Stimulated activated CD8-positive, alpha-beta memory T cell treated with anti-CD3 and anti-CD28 coated beads, Interleukin-7, amount 100 ng/mL, for 48 hours (primary cell): ENCODE measurements at regions not wholly inside any gene's neighbourhood (a gene's known extent, or its start where the extent isn't known, plus 50 kb on each side); places are given as distances from the start of the nearest gene placed in this dataset.
"Not testable (repeated sequence)": the region's sequence is repeated elsewhere in the genome, so short reads cannot be mapped to it uniquely, and the experiment has no call there.

Experiments used
- DNase-seq, 2 donors: peaks; one replicate each; pipeline ENCODE4 v3.0.0-alpha.2; 2020; ENCODE audit warnings: low read depth in 1 of 2; ENCODE audit errors: extremely low read depth in 1 of 2

DNA sequence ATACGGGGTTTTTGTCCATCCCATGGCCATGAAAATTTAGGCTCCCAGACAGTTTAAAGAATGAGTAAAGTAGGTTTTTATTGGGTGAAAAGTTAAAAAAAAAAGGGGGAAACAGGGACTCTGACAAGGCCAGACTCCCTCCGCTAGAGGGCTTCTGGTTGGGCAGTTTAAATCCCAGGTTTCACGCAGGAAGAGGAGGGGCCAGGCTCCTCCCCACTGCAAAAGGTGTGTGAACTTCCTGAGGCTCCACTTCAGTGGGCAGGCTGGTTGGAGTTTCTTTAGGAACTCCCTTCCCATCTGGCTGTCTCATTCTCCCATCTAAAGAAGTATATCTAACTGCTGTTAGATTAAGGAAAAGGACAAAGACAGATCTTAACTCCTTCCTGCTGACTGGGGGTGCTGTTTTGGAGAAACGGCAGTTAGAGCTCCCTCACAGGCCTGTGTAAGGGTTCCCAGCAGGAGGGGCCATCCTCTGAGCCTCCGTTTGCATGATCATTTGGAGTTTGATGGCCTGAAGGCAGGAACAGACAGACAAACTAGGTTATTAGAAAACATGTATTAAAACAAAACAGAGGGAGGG is 1160.7 kb downstream of the CNTNAP5 start:
- no peak for DNase-seq

DNA sequence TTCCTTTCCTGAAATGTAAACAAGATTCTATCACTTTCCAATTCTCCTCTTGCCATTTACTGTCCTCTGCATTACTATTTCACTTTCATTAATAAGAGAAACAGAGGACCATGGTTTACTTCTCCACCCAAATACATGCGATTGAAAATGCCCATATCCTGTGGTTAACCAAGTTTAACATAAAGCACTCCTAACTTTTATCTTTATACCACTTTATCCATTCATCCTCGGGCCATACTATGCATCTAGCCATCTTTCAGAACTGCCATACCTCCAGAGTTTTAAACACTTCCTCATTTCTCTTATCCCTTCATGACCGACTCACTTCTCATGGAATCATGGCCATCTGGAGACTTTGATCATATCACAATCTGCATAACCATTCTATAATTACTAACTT is 1182.3 kb downstream of the CNTNAP5 start:
- DNase-seq = no peak

DNA sequence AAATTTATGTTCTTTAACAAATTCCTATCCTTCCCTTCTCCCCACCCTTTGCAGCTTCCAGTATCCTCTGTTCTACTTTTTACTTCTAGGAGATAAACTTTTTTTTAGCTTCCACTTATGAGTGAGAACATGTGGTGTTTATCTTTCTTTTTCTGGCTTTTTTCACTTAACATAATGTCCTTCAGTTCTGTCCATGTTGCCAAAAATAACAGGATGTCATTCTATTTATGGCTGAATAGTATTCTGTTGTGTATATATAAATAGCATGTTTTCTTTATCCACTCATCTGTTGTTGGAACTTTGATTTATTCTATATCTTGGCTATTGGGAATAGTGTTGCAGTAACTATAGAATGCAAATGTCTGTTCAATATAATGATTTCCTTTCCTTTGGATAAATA is 1191.2 kb downstream of the CNTNAP5 start:
- no peak for DNase-seq

DNA sequence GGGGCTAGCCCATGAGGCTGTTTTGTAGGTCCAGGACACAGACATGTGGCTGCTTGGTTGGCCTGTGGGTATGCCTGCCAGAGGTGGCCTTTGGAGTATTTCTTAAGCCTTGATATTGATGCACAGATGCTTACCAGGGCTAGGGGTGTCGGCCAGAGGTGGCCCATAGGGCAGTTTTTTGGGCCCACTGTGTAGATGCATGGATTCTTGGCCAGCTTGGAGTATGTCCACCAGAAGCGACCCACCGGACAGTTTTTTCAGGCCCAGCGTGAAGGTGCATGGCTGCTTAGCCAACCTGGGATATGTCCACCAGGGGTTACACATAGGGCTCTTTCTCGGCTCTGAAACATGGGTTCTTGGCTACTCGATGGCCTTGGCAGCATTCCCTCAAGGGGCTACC is 1199.1 kb downstream of the CNTNAP5 start:
- DNase-seq = no peak

DNA sequence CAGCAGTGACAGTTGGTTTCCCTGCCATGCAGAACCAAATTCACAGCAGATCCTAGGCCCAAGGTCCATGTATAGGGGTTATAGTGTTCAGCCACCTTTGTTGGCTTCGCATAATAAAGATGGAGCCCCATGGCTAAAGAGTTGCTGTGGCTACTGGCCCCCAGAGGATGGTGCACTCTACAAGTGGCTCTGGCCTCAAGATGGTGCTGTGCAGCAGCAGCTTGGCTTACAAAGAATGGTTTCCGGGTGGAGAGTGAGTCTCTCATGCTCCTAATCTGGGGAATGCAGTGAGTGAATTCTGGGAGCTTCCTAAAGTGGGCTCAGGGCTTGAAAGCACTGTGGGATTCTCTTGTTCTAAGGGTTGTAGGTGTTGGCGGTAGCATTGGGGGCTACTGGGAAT is 1199.7 kb downstream of the CNTNAP5 start:
- DNase-seq = no peak

DNA sequence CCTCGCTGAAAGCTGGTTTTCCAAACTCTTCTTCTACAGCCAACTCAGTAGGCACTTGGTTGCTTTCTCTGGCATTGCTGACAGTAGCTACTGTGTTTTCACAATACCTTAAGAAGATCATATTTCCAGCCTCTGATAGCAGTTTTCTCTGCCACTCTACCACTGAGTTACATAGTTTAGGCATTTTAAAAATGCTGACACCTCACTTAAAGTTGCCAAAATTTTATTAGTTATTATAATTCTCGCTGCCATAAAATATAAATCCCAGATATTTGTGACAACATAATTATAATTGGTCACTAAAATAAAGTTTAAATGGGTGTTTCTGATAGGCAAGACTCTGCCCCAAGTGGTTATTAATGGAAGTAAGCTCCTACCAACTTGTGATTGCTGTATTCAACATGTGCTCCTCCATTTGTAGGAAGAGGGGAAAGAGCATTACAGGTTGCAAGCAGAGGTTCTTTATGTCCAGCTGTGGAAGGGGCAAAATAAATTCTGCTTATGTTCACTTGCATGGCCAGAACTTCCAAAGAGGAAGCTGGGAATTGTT is 1202.8 kb downstream of the CNTNAP5 start:
- DNase-seq = no peak

DNA sequence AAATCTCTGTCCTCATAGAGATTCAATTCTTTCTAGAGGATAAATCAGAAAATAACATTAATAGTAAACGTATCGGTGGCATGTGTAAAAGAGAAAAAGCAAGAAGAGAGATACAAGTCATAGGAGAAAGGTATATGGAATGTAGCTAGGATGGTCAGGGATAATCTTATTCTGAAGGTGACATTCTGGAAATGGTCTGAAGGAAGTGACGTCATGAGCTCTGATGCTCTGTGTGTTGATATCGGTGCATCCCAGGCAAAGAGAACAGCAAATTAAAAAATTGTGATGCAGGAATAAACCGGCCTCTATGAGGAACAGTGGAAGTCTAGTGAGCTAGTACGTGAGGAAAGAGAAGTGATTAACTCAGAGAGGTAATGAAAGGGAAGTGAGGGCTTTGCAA is 1215.8 kb downstream of the CNTNAP5 start:
- no peak for DNase-seq

DNA sequence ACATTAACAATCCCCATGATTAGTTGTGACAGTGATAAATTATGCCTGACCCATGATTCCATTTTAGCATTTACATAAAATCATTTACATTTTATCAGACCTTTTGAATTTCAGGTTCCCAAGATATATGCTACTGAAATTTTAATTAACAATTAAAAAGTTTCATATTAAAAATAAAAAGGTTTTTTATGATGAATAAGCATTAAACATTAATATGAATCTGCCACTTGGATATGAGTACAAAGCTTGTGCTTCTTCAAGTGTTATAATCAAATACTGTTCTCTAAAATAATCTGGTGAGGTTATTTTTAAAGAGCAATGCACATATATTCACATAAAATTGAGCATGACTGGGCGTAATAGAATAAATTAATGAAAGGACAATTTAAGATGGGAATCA is 1218.0 kb downstream of the CNTNAP5 start:
- DNase-seq = no peak

DNA sequence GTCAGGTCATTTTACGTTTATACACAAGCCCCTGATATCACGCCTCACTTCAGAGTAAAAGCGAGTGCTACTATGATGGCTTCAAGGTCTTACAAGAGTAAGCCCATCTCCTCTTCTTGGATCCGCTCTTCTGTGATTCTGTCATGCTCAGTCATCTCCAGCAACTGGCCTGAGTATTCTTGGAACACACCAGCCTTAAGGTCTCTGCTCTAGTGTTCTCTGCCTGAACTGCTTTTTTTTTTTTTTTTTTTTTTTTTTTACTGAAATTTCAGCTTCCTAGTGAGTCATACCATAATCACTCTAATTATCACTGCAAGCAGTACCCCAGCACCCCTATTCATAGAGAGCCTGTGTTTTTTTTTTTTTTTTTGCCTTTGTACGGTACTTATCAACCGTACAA is 1228.9 kb downstream of the CNTNAP5 start:
- DNase-seq = no peak

DNA sequence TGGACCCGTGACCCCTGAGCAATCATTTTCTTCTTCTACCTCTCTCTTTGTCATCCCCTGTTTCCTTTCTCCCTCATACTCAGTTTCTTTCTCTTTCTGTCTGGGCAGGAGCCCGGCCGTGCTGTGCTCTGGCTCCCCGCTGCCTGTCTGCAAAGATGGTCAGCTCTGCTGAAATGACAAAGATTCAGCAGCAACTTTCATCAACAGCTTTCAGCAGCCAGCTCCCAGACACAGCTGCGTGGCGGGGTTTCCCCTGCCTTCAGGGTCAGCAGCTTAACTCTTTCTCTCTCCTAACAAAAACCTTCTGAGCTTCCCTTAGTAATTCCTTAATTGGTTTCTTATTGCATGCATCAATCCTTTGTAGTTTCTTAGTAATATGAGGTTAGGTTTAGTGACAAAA is 1234.4 kb downstream of the CNTNAP5 start:
- no peak for DNase-seq

DNA sequence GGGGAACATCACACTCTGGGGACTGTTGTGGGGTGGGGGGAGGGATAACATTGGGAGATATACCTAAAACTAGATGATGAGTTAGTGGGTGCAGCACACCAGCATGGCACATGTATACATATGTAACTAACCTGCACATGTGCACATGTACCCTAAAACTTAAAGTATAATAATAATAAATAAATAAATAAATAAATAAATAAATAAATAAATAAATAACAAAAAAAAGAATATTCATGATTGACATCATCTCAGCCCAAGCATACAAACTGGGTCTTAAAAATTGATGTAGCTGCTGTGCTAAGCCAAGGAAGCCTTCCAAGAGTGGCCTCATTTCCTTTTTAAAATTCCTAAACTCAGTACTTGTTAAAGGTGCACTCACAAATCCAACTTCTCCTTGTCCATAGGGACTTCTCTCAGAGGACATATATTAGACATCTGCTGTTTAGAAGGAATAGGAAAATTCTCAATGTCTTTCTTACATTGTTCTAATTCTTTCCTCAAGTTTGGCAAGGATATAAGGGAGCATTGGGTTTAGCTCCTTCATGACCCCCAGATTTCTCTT is 1235.4 kb downstream of the CNTNAP5 start:
- DNase-seq = not testable (repeated sequence)

DNA sequence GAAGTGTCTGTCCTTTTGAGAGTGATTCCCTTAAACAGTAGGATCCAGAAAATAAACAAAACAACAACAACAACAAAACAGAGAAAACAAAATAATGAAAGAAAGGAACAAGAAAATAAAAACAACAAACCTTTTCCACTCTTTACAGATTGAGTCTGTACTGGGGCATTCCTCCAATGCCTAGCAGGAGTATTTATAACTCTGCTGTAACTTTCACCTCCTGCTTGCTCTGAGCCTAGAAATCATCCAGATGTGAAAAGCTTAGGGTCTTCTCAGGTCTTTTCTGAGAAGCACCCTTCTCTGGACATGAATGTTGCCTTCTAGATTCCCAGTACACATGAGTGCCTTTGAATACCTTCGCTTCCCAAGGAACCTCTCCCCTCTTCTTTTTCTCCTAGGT is 1239.4 kb downstream of the CNTNAP5 start:
- no peak for DNase-seq

DNA sequence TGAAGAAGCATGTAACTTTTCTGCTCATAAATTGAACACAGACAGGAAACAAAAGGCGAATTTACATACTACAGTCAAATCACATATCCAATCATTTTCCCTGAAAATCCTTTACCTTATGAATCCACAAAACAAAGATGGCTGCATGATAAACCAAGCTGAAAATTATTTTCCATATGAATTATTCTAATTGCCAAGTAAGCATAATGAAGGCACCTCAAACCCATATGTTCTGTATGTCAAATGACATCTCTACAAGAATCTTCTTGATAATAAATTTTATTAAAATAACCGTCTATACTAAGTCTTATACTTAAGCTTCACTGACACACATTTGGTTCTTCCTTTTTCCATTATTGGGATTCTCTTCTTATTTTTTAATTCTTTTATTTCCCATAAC is 1242.6 kb downstream of the CNTNAP5 start:
- no peak for DNase-seq

DNA sequence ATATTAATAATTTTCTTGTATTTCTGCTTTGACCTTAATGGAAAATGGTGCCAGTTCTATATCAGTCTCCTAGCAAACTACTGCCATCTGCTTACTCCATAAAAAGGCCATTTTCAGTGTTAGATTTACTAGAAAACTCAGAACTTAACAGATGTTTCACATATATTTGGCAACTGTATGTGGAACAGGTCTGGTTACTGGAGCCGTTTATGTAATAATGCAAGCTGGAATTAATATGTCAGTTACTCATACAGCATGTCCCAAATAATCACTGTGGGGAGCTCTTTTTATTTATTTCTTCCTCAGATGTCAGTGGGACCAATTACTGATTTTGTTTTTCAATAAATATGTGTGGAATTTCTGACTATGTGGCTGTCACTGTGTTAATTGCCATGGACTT is 1247.6 kb downstream of the CNTNAP5 start:
- no peak for DNase-seq

DNA sequence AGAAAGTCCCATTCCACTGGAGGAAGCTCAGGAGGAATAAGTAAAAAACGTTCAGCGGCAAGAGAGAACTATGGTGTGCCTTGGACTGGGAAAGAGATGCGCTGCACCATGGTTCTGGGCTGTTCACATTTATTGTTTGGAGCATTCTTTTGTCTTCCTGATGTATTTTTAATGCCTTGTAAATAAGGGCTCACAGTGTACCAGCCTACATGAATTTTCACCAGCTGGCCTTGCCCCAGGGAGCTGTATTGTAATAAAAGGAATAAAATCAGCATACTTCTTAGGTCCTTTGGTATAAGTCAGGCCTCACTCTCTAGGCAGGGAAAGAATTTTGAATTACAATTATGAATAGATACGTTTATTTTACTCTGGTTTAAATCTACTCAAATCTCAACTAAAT is 1249.6 kb downstream of the CNTNAP5 start:
- DNase-seq = no peak

DNA sequence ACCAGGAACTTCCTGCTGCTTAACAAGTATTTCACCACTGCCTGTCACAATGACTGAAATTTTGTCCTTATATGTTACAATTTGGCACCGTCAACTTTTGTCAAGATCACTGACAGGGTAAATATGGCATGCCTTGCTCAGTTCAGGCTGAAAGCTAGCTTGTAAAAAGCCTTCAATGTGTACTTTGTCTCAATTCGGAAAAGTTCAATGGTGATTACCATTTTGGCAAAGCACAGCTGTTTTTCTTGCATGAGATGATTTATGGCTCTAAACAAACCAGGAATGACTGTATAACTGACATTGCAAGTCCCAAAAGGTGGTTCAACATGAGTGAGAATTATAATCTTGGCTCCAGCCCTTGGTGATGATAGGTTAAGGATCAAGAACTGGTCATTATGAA is 1255.2 kb downstream of the CNTNAP5 start:
- no peak for DNase-seq

DNA sequence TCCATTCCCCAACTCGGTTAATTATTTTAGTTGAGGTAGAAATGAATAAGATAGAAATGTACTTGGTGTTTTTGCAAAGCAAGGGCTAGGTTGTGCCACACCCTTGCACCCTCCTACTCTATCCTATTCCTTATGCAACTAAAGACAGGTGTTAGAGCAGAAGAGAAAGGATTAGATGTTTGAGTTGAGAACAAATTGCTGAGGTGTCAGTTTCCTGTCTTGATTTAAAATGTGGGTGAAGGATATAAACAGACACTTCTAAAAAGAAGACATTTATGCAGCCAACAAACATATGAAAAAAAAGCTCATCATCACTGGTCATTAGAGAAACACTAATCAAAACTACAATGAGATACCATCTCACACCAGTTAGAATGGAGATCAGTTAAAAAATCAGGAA is 1256.2 kb downstream of the CNTNAP5 start:
- DNase-seq = no peak

DNA sequence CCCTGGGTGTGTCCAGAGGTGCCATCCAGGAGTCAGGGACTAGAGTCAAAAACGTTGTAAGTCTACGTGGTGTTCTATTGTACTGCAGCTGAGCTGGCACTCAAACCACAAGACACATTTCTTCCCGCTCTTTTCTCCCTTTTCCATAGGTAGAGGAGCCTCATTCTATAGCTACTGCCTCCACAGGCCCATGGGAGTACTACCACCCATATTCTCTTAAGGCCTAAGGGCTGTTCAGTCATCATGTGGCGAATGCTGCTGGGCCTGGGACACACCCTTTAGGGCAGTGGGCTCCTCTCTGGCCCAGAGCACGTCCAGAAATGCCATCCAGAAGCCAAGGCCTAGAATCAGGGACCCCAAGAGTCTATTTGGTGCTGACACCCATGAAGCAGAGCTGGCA is 1271.7 kb downstream of the CNTNAP5 start:
- DNase-seq = no peak

DNA sequence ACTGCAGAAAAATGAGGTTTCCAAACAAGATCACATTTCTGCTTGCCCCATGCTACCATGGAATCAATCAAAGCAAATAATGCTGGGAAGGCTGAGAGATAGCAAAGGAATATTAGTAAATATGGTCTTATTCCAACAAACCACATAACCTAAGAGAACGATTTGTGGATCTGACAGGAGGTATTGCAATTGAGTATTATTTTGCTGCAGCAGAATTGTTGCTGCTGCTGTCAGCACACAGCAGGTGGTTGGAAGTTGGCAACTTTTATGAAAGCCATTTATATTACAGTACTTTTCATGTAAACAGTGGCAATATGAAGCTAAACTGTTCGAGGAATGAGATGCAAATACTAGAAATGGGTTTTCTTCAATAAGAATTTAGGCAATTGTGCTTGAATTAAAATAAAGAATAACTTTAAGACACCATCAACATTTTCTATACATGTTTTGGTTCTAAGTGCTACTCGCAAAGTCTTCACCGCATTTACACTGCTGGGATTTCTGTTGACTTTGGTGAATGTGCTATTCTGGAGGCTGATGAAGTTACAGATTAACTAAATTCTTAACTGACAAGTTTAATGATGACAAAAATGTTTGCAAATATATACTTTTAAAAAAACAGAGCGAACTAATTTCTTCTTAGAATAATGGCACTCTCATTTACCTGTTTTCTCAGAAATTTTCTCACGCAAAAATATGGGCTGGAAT is 1285.7 kb downstream of the CNTNAP5 start:
- no peak for DNase-seq

DNA sequence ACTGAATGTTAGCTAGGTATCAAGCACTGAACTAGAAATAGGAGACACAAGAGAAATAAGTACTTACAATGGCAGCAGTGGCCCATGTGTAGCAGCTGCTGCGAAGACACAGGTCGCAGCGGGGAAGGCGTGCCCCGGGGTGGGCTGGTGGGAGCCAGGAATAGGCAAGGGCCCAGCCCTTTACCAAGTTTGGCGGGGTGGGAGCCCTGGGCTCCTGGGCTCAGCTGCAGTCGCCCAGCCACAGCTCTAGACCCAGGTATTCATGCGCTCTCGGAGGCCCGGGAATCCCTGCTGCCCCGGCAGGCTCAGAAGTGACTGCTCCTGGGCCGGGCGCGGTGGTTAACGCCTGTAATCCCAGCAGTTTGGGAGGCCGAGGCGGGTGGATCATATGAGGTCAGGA is 1287.3 kb downstream of the CNTNAP5 start:
- no peak for DNase-seq

DNA sequence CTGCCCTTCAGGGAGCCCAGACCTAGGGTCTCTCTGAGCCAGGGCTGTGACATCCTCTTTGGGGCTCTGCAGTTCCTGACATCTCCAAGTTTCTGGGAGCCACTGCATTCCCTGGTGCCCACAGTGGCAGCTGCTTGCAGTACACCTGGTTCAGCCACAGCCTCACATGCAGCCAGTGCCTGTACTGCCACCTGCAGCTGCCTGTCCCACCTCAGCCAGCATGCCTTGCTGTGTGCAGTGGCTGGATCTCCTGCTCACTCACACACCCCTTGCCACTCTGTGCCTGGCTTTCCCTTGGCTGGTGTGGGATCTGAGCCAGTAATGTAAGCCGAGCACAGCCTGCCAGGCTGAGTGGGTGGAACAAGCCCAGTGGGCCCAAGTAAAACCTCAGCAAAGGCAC is 1288.7 kb downstream of the CNTNAP5 start:
- DNase-seq = no peak

DNA sequence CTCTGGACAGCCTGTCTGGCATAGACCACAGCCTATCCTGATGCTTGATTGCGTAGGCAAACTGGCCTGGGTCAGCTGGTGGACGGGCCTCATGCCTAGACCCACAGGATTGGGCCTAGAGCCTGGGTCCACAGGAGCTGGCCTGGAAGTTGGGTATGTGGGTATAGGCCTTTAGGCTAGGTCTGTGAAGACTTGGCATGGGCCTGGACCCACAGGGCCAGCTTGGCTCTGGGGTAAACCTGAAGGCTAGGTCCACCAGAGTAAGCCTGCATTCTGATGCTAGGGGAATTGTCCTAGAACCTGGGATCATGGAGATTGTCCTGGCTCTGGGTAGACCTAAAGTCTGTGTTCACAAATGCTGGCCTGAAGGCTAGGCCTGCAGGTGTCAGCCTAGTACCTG is 1293.7 kb downstream of the CNTNAP5 start:
- no peak for DNase-seq
